OCI-LY7 (cell line): ENCODE measurements at regions not wholly inside any gene's neighbourhood (a gene's known extent, or its start where the extent isn't known, plus 50 kb on each side); places are given as distances from the start of the nearest gene placed in this dataset.

Experiments
- CTCF ChIP-seq: fragments of 200-600 bp; sonication (generic); conservative IDR thresholded peaks from 2 replicates; pipeline ENCODE4 v1.5.1; 2014; ENCODE audit warnings: mild to moderate bottlenecking, antibody characterized with exemption, low read length, moderate library complexity, mixed read lengths
- EZH2phosphoT487 ChIP-seq: fragments of 200-600 bp; sonication (generic); IDR thresholded peaks from 2 replicates; pipeline ENCODE4 v1.6.1; 2018; ENCODE audit warnings: low read depth, borderline replicate concordance, mild to moderate bottlenecking, mixed run types, antibody characterized with exemption, low read length, moderate library complexity, mixed read lengths

DNA sequence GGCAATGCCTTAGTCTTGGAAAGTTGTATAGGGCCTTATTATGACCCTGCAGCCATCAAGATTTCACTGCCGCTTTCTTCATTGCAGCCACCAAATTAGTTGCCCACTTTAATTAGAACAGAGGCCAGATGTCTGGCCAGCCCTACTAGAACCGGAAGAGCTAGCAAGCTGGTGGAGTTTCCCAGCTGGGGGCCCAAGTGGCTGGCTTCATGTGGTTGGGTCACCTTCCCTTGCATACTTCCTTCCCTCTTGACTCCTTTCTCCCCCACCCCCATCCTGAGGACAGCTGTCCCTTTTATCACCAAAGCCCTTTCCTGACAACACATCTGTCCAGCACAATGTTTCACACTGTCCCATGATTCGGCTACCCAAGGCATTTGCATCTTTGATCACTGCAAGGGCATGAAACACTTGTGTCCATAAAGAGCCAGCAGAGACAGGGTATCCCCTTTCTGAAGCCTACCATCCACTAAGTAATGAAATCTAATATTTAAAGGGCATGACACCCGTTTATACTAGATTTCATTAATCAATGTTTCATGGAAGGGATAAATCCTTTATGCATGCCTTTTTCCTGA is 187.2 kb downstream of the BCL11A start:
- TF ChIP-seq CTCF (no peak), EZH2phosphoT487 (no peak)
